Loucy (cell line): ENCODE measurements at regions not wholly inside any gene's neighbourhood (a gene's known extent, or its start where the extent isn't known, plus 50 kb on each side); places are given as distances from the start of the nearest gene placed in this dataset.

ENCODE experiments used
- H2AFZ ChIP-seq: fragments of 200-600 bp; sonication (generic); 2 replicates; pipeline ENCODE4 v1.6.0; 2016; ENCODE audit warnings: antibody characterized with exemption, mild to moderate bottlenecking, low read length, moderate library complexity
- H3F3A ChIP-seq: fragments of 200-600 bp; 2 replicates; pipeline ENCODE4 v1.6.0; 2016; ENCODE audit warnings: antibody characterized with exemption, low read depth, mild to moderate bottlenecking
- H3K27me3 ChIP-seq: fragments of 200-600 bp; sonication (generic); 2 replicates; pipeline ENCODE4 v1.6.1; 2014; ENCODE audit warnings: low read length, mild to moderate bottlenecking; ENCODE audit not compliant: insufficient read depth, poor library complexity, severe bottlenecking
- H3K36me3 ChIP-seq: fragments of 200-600 bp; sonication (generic); 2 replicates; pipeline ENCODE4 v1.6.1; 2016; ENCODE audit warnings: low read length; ENCODE audit not compliant: insufficient read depth
- H3K4me1 ChIP-seq: fragments of 200-600 bp; sonication (generic); 2 replicates; pipeline ENCODE4 v1.5.1; 2014; ENCODE audit warnings: low read length, mild to moderate bottlenecking; ENCODE audit not compliant: insufficient read depth, poor library complexity, severe bottlenecking
- H3K4me2 ChIP-seq: fragments of 200-600 bp; sonication (generic); 2 replicates; pipeline ENCODE4 v1.6.0; 2014; ENCODE audit warnings: antibody characterized with exemption, low read length, low read depth, mild to moderate bottlenecking; ENCODE audit not compliant: poor library complexity, severe bottlenecking
- H3K4me3 ChIP-seq: fragments of 200-600 bp; sonication (generic); 2 replicates; pipeline ENCODE4 v1.5.1; 2014; ENCODE audit warnings: low read length, mild to moderate bottlenecking, mixed read lengths; ENCODE audit not compliant: poor library complexity, severe bottlenecking
- H3K79me2 ChIP-seq: fragments of 200-600 bp; sonication (generic); 2 replicates; pipeline ENCODE4 v1.6.1; 2014; ENCODE audit warnings: low read length; ENCODE audit not compliant: insufficient read depth
- H3K9ac ChIP-seq: fragments of 200-600 bp; sonication (generic); 2 replicates; pipeline ENCODE4 v1.6.0; 2014; ENCODE audit warnings: mild to moderate bottlenecking, low read depth, low read length, moderate library complexity; ENCODE audit not compliant: poor library complexity, severe bottlenecking
- H3K9me2 ChIP-seq: fragments of 200-600 bp; sonication (generic); replicated peaks from 2 replicates; pipeline ENCODE4 v1.6.1; 2016; ENCODE audit warnings: low read depth, low read length, mixed read lengths
- H3K9me3 ChIP-seq: fragments of 200-600 bp; sonication (generic); 2 replicates; pipeline ENCODE4 v1.6.1; 2014; ENCODE audit warnings: mild to moderate bottlenecking, antibody characterized with exemption, low read length, low read depth; ENCODE audit not compliant: insufficient read depth
- H4K20me1 ChIP-seq: fragments of 200-600 bp; sonication (generic); 2 replicates; pipeline ENCODE4 v1.6.0; 2014; ENCODE audit warnings: antibody characterized with exemption, low read length, mild to moderate bottlenecking; ENCODE audit not compliant: insufficient read depth, poor library complexity, severe bottlenecking
- EZH2phosphoT487 ChIP-seq: fragments of 200-600 bp; IDR thresholded peaks from 2 replicates; pipeline ENCODE4 v1.6.1; 2018; ENCODE audit warnings: antibody characterized with exemption, mild to moderate bottlenecking, moderate library complexity, borderline replicate concordance
- TF ChIP-seq, protein P1 (sequence below): fragments of 200-600 bp; sonication (generic); conservative IDR thresholded peaks from 2 replicates; pipeline ENCODE4 v1.5.1; 2014; ENCODE audit warnings: mild to moderate bottlenecking, antibody characterized with exemption, low read length

- H4K20me1 ChIP-seq, result no peaks in the 10 kb centered on the region
- H3K4me1 ChIP-seq, result no peaks in the 10 kb centered on the region
- no peaks in the 10 kb centered on the region for H3K9me3 ChIP-seq
- H3K4me3 ChIP-seq, result no peak overlapping the region
- no peak overlapping the region for H3K9ac ChIP-seq
- H2AFZ ChIP-seq, result no peak overlapping the region
- no peaks in the 10 kb centered on the region for H3K36me3 ChIP-seq
- H3K79me2 ChIP-seq, result no peaks in the 10 kb centered on the region
- H3K4me2 ChIP-seq, result no peak overlapping the region
- no peak for TF ChIP-seq EZH2phosphoT487
- TF ChIP-seq, protein P1, sequence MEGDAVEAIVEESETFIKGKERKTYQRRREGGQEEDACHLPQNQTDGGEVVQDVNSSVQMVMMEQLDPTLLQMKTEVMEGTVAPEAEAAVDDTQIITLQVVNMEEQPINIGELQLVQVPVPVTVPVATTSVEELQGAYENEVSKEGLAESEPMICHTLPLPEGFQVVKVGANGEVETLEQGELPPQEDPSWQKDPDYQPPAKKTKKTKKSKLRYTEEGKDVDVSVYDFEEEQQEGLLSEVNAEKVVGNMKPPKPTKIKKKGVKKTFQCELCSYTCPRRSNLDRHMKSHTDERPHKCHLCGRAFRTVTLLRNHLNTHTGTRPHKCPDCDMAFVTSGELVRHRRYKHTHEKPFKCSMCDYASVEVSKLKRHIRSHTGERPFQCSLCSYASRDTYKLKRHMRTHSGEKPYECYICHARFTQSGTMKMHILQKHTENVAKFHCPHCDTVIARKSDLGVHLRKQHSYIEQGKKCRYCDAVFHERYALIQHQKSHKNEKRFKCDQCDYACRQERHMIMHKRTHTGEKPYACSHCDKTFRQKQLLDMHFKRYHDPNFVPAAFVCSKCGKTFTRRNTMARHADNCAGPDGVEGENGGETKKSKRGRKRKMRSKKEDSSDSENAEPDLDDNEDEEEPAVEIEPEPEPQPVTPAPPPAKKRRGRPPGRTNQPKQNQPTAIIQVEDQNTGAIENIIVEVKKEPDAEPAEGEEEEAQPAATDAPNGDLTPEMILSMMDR, result no peak
- H3K9me2 ChIP-seq, result no peaks in the 10 kb centered on the region
- H3K27me3 ChIP-seq, result no peaks in the 10 kb centered on the region
- no peaks in the 10 kb centered on the region for H3F3A ChIP-seq
These were observed 154.9 kb upstream of the TECRL start for GRCh38 chr4:64564126-64564525.

GRCh38 chr4:64559571-64559970 lies 150.3 kb upstream of the TECRL start:
- Histone ChIP-seq H3K4me3 (no peak overlapping the region), H3K9ac (no peak overlapping the region), H3K4me1 (no peaks in the 10 kb centered on the region), H3K79me2 (no peaks in the 10 kb centered on the region), H4K20me1 (no peaks in the 10 kb centered on the region), H3F3A (no peaks in the 10 kb centered on the region), H2AFZ (no peak overlapping the region), H3K9me2 (no peaks in the 10 kb centered on the region), H3K4me2 (no peak overlapping the region), H3K36me3 (no peaks in the 10 kb centered on the region), H3K9me3 (no peaks in the 10 kb centered on the region), H3K27me3 (no peaks in the 10 kb centered on the region)
- no peak for TF ChIP-seq EZH2phosphoT487
- TF ChIP-seq, protein P1, result no peak

DNA sequence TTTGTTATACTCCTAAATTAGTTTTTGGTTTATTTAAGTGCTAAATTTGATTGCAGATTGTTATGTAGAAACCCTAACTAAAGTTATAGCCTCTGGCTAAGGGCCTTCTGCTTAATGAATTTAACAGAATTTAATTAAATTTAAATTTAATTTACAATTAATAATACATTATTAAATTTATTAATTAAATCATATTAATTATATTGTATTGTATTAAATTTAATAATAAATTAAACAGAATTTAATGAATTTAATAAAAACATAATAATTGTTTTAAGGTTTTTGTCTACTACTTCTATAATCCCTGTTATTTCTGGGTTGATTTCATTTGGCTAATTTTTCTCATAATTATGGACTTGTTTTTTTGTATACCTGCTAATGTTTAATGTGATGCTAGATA lies 141.9 kb upstream of the TECRL start:
- TF ChIP-seq, protein P1, result no peak
- TF ChIP-seq EZH2phosphoT487, result no peak
- Histone ChIP-seq H3K9me2 (no peaks in the 10 kb centered on the region), H3K9me3 (no peaks in the 10 kb centered on the region), H3K9ac (no peak overlapping the region), H3K4me3 (no peak overlapping the region), H3K36me3 (no peaks in the 10 kb centered on the region), H3K4me1 (no peaks in the 10 kb centered on the region), H4K20me1 (no peaks in the 10 kb centered on the region), H3K4me2 (no peak overlapping the region), H3K79me2 (no peaks in the 10 kb centered on the region), H2AFZ (no peak overlapping the region), H3K27me3 (no peaks in the 10 kb centered on the region), H3F3A (no peaks in the 10 kb centered on the region)
